ENCODE measurements at regions not wholly inside any gene's neighbourhood (a gene's known extent, or its start where the extent isn't known, plus 50 kb on each side); places are given as distances from the start of the nearest gene placed in this dataset.

GRCh38 chr1:73096841-73097240 is 814.5 kb upstream of the NEGR1 start:
- no peak for TF ChIP-seq YY1 (IDR thresholded peaks at IDR 0.05; ENCODE audit: insufficient read depth, insufficient read length)
- no peak for TF ChIP-seq ZNF274 (IDR thresholded peaks at IDR 0.05; ENCODE audit: low read depth, low read length)
- no peak for TF ChIP-seq SUZ12 (IDR thresholded peaks at IDR 0.05; ENCODE audit: extremely low read depth, insufficient read depth, insufficient read length)

Measured in NT2/D1 (cell line).